Astrocyte (in vitro differentiated cells and primary cell): ENCODE measurements at regions not wholly inside any gene's neighbourhood (a gene's known extent, or its start where the extent isn't known, plus 50 kb on each side); places are given as distances from the start of the nearest gene placed in this dataset.

Experiments
- DNase-seq: peaks from one replicate; pipeline ENCODE4 v3.0.0-alpha.2; 2010; ENCODE audit warnings: low read depth
- FAIRE-seq: peaks from 2 replicates; lab custom pipeline; 2011; peaks lifted over from hg19 to GRCh38; lab: Jason Lieb, UNC
- H2AFZ ChIP-seq: 2 replicates; pipeline ENCODE4 v1.6.0; 2012; ENCODE audit warnings: low read depth, low read length, inconsistent platforms
- H3K27ac ChIP-seq: 2 replicates; pipeline ENCODE4 v1.5.1; 2011; ENCODE audit warnings: low read depth, low read length, inconsistent platforms
- H3K27me3 ChIP-seq: 2 replicates; pipeline ENCODE4 v1.6.0; 2011; ENCODE audit warnings: low read length, inconsistent platforms; ENCODE audit not compliant: insufficient read depth
- H3K36me3 ChIP-seq: 2 replicates; pipeline ENCODE4 v1.5.1; 2011; ENCODE audit warnings: low read length, inconsistent platforms; ENCODE audit not compliant: insufficient read depth
- H3K4me1 ChIP-seq: 2 replicates; pipeline ENCODE4 v1.5.1; 2011; ENCODE audit warnings: low read length, inconsistent platforms; ENCODE audit not compliant: insufficient read depth
- H3K4me2 ChIP-seq: 2 replicates; pipeline ENCODE4 v1.6.0; 2012; ENCODE audit warnings: low read length, inconsistent platforms
- H3K4me3 ChIP-seq: 2 replicates; pipeline ENCODE4 v1.5.1; 2011; ENCODE audit warnings: low read depth, mild to moderate bottlenecking, low read length, inconsistent platforms; ENCODE audit not compliant: insufficient read depth
- H3K79me2 ChIP-seq: 2 replicates; pipeline ENCODE4 v1.6.0; 2012; ENCODE audit warnings: mild to moderate bottlenecking, low read length, inconsistent platforms; ENCODE audit not compliant: insufficient read depth
- H3K9ac ChIP-seq: 2 replicates; pipeline ENCODE4 v1.6.0; 2012; ENCODE audit warnings: mild to moderate bottlenecking, low read length, inconsistent platforms
- H3K9me3 ChIP-seq: 2 replicates; pipeline ENCODE4 v1.5.1; 2012; ENCODE audit warnings: low read depth, mild to moderate bottlenecking, low read length, inconsistent platforms; ENCODE audit not compliant: insufficient read depth
- H4K20me1 ChIP-seq: 2 replicates; pipeline ENCODE4 v1.6.0; 2012; ENCODE audit warnings: low read length, inconsistent platforms; ENCODE audit not compliant: insufficient read depth
- H3K27ac Mint-ChIP-seq: one replicate; pipeline ENCODE4 v1.8.0; 2021; ENCODE audit warnings: mild to moderate bottlenecking, mixed read lengths; ENCODE audit not compliant: unreplicated experiment
- H3K27me3 Mint-ChIP-seq: one replicate; pipeline ENCODE4 v1.8.0; 2021; ENCODE audit warnings: low read depth, mixed read lengths; ENCODE audit not compliant: unreplicated experiment
- H3K36me3 Mint-ChIP-seq: one replicate; pipeline ENCODE4 v1.8.0; 2021; ENCODE audit warnings: low read depth, mixed read lengths; ENCODE audit not compliant: unreplicated experiment
- H3K4me1 Mint-ChIP-seq: one replicate; pipeline ENCODE4 v1.8.0; 2021; ENCODE audit warnings: low read depth, mixed read lengths; ENCODE audit not compliant: unreplicated experiment
- H3K4me3 Mint-ChIP-seq: one replicate; pipeline ENCODE4 v1.8.0; 2021; ENCODE audit warnings: mild to moderate bottlenecking, moderate library complexity, mixed read lengths; ENCODE audit not compliant: unreplicated experiment
- H3K9me3 Mint-ChIP-seq: one replicate; pipeline ENCODE4 v1.8.0; 2021; ENCODE audit warnings: mild to moderate bottlenecking, mixed read lengths; ENCODE audit not compliant: unreplicated experiment
- EZH2 ChIP-seq: IDR thresholded peaks from 2 replicates; pipeline ENCODE4 v1.6.1; 2012; ENCODE audit warnings: mild to moderate bottlenecking, low read length, inconsistent platforms; ENCODE audit not compliant: insufficient read depth
- TF ChIP-seq, protein P1 (sequence below): IDR thresholded peaks from 2 replicates; pipeline ENCODE4 v1.5.1; 2011; ENCODE audit warnings: low read depth, mild to moderate bottlenecking, inconsistent platforms, low read length, moderate library complexity; ENCODE audit not compliant: insufficient read depth

DNA sequence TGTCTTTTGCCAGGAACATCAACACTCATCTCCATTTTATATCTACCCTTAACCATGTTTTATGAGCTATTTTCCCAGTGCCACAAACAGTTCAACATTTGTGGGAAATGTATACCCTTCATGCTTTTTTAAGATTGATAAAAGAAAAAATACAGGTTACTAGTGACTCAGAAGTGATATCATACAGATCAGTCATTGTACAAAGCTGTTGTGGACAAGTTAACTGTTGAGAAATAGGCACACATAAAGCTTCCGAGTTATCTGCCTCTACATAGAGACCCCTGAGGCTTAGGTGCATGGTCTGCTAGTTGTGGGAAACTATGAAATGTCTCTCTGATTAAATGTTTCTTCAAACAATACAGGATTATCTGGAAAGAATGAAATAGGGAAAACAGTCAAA is 96.3 kb downstream of the LSM5 start:
- Histone ChIP-seq H3K9ac (no peak overlapping the region), H3K9me3 (no peaks in the 10 kb centered on the region), H3K36me3 (no peaks in the 10 kb centered on the region), H3K79me2 (no peaks in the 10 kb centered on the region), H2AFZ (no peak overlapping the region), H3K4me2 (no peak overlapping the region), H3K4me3 (no peak overlapping the region), H3K4me1 (no peaks in the 10 kb centered on the region), H3K27me3 (no peaks in the 10 kb centered on the region), H4K20me1 (no peaks in the 10 kb centered on the region), H3K27ac (no peak overlapping the region)
- H3K4me3 Mint-ChIP-seq = no peak overlapping the region
- H3K4me1 Mint-ChIP-seq = no peaks in the 10 kb centered on the region
- FAIRE-seq (no peak), DNase-seq (no peak)
- H3K27me3 Mint-ChIP-seq = no peaks in the 10 kb centered on the region
- H3K9me3 Mint-ChIP-seq = peaks cover 2% of the 10 kb centered on the region
- H3K36me3 Mint-ChIP-seq = no peaks in the 10 kb centered on the region
- TF ChIP-seq EZH2 = no peak
- TF ChIP-seq, protein P1, sequence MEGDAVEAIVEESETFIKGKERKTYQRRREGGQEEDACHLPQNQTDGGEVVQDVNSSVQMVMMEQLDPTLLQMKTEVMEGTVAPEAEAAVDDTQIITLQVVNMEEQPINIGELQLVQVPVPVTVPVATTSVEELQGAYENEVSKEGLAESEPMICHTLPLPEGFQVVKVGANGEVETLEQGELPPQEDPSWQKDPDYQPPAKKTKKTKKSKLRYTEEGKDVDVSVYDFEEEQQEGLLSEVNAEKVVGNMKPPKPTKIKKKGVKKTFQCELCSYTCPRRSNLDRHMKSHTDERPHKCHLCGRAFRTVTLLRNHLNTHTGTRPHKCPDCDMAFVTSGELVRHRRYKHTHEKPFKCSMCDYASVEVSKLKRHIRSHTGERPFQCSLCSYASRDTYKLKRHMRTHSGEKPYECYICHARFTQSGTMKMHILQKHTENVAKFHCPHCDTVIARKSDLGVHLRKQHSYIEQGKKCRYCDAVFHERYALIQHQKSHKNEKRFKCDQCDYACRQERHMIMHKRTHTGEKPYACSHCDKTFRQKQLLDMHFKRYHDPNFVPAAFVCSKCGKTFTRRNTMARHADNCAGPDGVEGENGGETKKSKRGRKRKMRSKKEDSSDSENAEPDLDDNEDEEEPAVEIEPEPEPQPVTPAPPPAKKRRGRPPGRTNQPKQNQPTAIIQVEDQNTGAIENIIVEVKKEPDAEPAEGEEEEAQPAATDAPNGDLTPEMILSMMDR = no peak
- H3K27ac Mint-ChIP-seq = no peak overlapping the region

- H4K20me1 ChIP-seq = no peaks in the 10 kb centered on the region
- Mint-ChIP-seq H3K9me3 (peaks cover 2% of the 10 kb centered on the region), H3K4me3 (no peak overlapping the region), H3K27ac (no peak overlapping the region), H3K36me3 (no peaks in the 10 kb centered on the region), H3K27me3 (no peaks in the 10 kb centered on the region), H3K4me1 (no peaks in the 10 kb centered on the region)
- H2AFZ ChIP-seq = no peak overlapping the region
- H3K9me3 ChIP-seq = no peaks in the 10 kb centered on the region
- no peak for FAIRE-seq
- no peaks in the 10 kb centered on the region for H3K27me3 ChIP-seq
- H3K27ac ChIP-seq = no peak overlapping the region
- no peak overlapping the region for H3K9ac ChIP-seq
- no peaks in the 10 kb centered on the region for H3K79me2 ChIP-seq
- DNase-seq = no peak
- no peaks in the 10 kb centered on the region for H3K4me1 ChIP-seq
- H3K4me2 ChIP-seq = no peak overlapping the region
- no peak overlapping the region for H3K4me3 ChIP-seq
- H3K36me3 ChIP-seq = no peaks in the 10 kb centered on the region
- no peak for TF ChIP-seq EZH2
- TF ChIP-seq, protein P1 = no peak
Observed at GRCh38 chr7:32390210-32390609, 100.0 kb downstream of the LSM5 start.

DNA sequence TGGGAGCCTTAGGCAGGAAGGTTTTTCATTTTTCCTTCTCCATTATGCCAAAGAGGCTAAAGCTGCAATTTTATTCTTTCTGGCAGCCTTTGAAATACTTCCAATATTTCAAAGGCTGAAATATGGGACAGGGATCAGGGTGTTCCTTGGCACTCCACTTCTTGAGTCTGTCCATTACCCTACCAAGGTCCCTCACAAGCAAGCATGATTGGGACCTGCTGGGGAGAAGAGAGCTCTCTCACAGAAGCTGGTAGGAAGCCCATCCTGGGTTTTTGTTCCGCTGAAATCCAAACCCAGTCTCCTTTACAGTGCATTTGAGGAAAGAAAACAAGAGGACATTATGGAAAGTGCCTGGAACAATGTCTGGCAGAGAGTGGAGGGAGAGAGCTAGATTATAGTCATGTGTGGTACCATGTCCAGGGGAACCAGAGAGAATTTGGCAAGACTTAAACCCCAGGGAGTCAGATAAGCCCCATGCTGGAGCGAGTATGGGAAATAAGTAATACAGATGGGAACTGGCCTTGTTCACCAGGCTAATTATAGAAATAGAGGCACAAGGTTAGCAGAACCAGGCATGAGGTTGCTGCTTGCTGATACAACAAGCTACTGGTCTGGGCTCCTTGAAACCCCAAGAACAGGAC is 104.7 kb downstream of the LSM5 start:
- Mint-ChIP-seq H3K27ac (no peak overlapping the region), H3K4me3 (no peak overlapping the region), H3K4me1 (no peaks in the 10 kb centered on the region), H3K36me3 (no peaks in the 10 kb centered on the region), H3K27me3 (peaks cover 7% of the 10 kb centered on the region), H3K9me3 (peaks cover 2% of the 10 kb centered on the region)
- Histone ChIP-seq H3K79me2 (no peaks in the 10 kb centered on the region), H3K9ac (no peak overlapping the region), H3K4me3 (no peak overlapping the region), H3K9me3 (no peaks in the 10 kb centered on the region), H2AFZ (no peak overlapping the region), H3K36me3 (no peaks in the 10 kb centered on the region), H3K27ac (no peak overlapping the region), H3K27me3 (no peaks in the 10 kb centered on the region), H3K4me1 (no peaks in the 10 kb centered on the region), H3K4me2 (no peak overlapping the region), H4K20me1 (no peaks in the 10 kb centered on the region)
- DNase-seq (no peak), FAIRE-seq (no peak)
- no peak for TF ChIP-seq EZH2
- TF ChIP-seq, protein P1 = no peak
